GM12891 (cell line): ENCODE measurements at regions not wholly inside any gene's neighbourhood (a gene's known extent, or its start where the extent isn't known, plus 50 kb on each side); places are given as distances from the start of the nearest gene placed in this dataset.

Experiments used
- POLR2A ChIP-seq: IDR thresholded peaks from 2 replicates; pipeline ENCODE4 v1.6.1; 2011; ENCODE audit warnings: low read depth, low read length, control low read depth
- POLR2AphosphoS5 ChIP-seq: IDR thresholded peaks from 2 replicates; pipeline ENCODE4 v1.6.1; 2011; ENCODE audit warnings: low read depth, low read length, control low read depth
- POU2F2 ChIP-seq: IDR thresholded peaks from 2 replicates; pipeline ENCODE4 v1.6.1; 2011; ENCODE audit warnings: low read depth, mild to moderate bottlenecking, control low read depth, low read length, moderate library complexity
- SPI1 ChIP-seq: IDR thresholded peaks from 2 replicates; pipeline ENCODE4 v1.6.1; 2011; ENCODE audit warnings: low read depth, low read length, control low read depth
- TAF1 ChIP-seq: IDR thresholded peaks from 2 replicates; pipeline ENCODE4 v1.6.1; 2011; ENCODE audit warnings: low read depth, low read length, control low read depth

- TF ChIP-seq POLR2A (no peak), POLR2AphosphoS5 (no peak), POU2F2 (no peak), SPI1 (peak; percentile 29; the same call in 1 of the 2 replicates), TAF1 (no peak)
These were observed 509.8 kb downstream of the EPM2A start for GRCh38 chr6:145225500-145225899.
